ENCODE measurements at regions not wholly inside any gene's neighbourhood (a gene's known extent, or its start where the extent isn't known, plus 50 kb on each side); places are given as distances from the start of the nearest gene placed in this dataset.
"Not testable (repeated sequence)": the region's sequence is repeated elsewhere in the genome, so short reads cannot be mapped to it uniquely, and the experiment has no call there.

DNA sequence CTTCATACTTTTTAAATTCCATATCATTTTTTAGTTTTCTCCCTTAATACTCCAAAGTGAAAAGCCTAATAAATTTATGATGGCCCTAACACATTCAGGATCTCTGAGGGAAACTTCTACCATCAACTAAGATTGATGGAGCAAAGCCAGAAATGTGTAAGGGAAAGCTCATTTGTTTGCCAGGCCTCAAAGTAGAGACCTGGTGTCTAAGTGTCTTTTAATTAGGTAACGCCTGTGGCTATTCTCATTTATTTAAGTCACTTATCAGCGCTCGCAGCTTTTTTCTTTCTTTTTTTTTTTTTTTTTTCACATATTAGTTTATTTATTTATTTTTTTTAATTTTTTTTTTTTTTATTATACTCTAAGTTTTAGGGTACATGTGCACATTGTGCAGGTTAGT is 242.4 kb downstream of the TMA16 start (continued):
- TF ChIP-seq, protein P1, sequence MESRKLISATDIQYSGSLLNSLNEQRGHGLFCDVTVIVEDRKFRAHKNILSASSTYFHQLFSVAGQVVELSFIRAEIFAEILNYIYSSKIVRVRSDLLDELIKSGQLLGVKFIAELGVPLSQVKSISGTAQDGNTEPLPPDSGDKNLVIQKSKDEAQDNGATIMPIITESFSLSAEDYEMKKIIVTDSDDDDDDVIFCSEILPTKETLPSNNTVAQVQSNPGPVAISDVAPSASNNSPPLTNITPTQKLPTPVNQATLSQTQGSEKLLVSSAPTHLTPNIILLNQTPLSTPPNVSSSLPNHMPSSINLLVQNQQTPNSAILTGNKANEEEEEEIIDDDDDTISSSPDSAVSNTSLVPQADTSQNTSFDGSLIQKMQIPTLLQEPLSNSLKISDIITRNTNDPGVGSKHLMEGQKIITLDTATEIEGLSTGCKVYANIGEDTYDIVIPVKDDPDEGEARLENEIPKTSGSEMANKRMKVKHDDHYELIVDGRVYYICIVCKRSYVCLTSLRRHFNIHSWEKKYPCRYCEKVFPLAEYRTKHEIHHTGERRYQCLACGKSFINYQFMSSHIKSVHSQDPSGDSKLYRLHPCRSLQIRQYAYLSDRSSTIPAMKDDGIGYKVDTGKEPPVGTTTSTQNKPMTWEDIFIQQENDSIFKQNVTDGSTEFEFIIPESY (IDR thresholded peaks at IDR 0.05): no peak
- TF ChIP-seq RXRA (IDR thresholded peaks at IDR 0.05): no peak
- TF ChIP-seq FOXA2 (IDR thresholded peaks at IDR 0.05): no peak
- TF ChIP-seq YY1 (IDR thresholded peaks at IDR 0.05): no peak
- no peak for TF ChIP-seq TAF1 (conservative IDR thresholded peaks at IDR 0.05)
- no peak for TF ChIP-seq EGR1 (IDR thresholded peaks at IDR 0.05; ENCODE audit: low read depth in 2 of 2)
- TF ChIP-seq RAD21 (IDR thresholded peaks at IDR 0.05): no peak
- TF ChIP-seq MAX (IDR thresholded peaks at IDR 0.05): no peak

DNA sequence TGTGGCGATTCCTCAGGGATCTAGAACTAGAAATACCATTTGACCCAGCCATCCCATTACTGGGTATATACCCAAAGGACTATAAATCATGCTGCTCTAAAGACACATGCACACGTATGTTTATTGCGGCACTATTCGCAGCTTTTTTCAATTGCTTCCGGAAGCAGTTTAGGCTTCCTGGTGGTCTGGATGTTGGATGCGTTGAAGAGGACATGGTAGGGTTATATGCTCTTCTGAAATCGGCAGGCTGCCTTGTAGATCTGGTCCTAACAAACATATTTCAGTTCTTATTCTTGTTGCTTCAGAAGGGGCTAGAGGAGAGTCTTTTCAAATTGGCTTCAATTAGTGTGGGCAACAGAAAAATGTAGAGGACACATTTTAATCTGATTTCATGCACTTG is 243.4 kb downstream of the TMA16 start:
- not testable (repeated sequence) for DNase-seq (ENCODE audit: low spot score); H3K27me3 ChIP-seq (ENCODE audit: control insufficient read depth in 4 of 4, insufficient read depth in 4 of 4, low read length in 3 of 4); H3K27ac ChIP-seq (ENCODE audit: low read depth in 1 of 2, low read length in 2 of 2); H3K9ac ChIP-seq (ENCODE audit: low read depth in 1 of 2, low read length in 2 of 2); H3K4me1 ChIP-seq (ENCODE audit: control insufficient read depth in 4 of 4, insufficient read depth in 4 of 4, low read length in 3 of 4); H3K36me3 ChIP-seq (ENCODE audit: control insufficient read depth in 4 of 4, insufficient read depth in 3 of 4, low read depth in 1 of 4, low read length in 3 of 4); H3K9me3 ChIP-seq (ENCODE audit: control insufficient read depth in 4 of 4, low read length in 3 of 4); H3K4me3 ChIP-seq (ENCODE audit: low read depth in 1 of 3, low read length in 3 of 3)
- WGBS: 87% methylated on average over 6 of the region's 7 CpGs

DNA sequence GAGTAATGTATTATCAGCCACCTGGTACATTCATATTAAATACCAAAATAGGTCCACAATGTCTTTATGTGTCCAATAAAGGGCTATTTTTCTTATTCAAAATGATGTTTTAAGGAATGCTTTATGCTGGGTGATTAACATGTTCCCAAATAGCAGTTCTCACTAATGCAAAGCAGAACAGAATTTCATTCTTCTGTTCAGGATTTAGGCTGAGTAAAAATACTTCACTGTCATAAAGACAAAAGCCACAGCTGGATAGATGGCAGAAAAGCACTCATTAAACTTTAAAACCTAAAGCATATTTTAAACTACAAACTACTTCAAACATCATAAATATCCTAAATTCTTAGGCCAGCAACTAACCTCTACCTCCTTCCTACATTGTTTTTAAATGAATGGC is 244.0 kb downstream of the TMA16 start:
- DNase-seq (ENCODE audit: low spot score): no peak
- Histone ChIP-seq H3K27ac (ENCODE audit: low read depth in 1 of 2, low read length in 2 of 2) (no peak overlapping the region), H3K4me3 (ENCODE audit: low read depth in 1 of 3, low read length in 3 of 3) (no peak overlapping the region), H3K9me3 (ENCODE audit: control insufficient read depth in 4 of 4, low read length in 3 of 4) (no peaks in the 10 kb centered on the region), H3K27me3 (ENCODE audit: control insufficient read depth in 4 of 4, insufficient read depth in 4 of 4, low read length in 3 of 4) (no peaks in the 10 kb centered on the region), H3K4me1 (ENCODE audit: control insufficient read depth in 4 of 4, insufficient read depth in 4 of 4, low read length in 3 of 4) (no peaks in the 10 kb centered on the region), H3K9ac (ENCODE audit: low read depth in 1 of 2, low read length in 2 of 2) (no peak overlapping the region), H3K36me3 (ENCODE audit: control insufficient read depth in 4 of 4, insufficient read depth in 3 of 4, low read depth in 1 of 4, low read length in 3 of 4) (no peaks in the 10 kb centered on the region)
- TF ChIP-seq HNF4A (conservative IDR thresholded peaks at IDR 0.05) (no peak), FOXA1 (IDR thresholded peaks at IDR 0.05) (no peak), JUND (IDR thresholded peaks at IDR 0.05) (no peak), YY1 (IDR thresholded peaks at IDR 0.05) (no peak), MAX (IDR thresholded peaks at IDR 0.05) (no peak), TAF1 (conservative IDR thresholded peaks at IDR 0.05) (no peak), REST (IDR thresholded peaks at IDR 0.05) (no peak), NR2F2 (IDR thresholded peaks at IDR 0.05) (no peak), FOXA2 (IDR thresholded peaks at IDR 0.05) (no peak)
- TF ChIP-seq, protein P1 (IDR thresholded peaks at IDR 0.05): no peak

All from liver (tissue), 7 donors.